ENCODE measurements at regions not wholly inside any gene's neighbourhood (a gene's known extent, or its start where the extent isn't known, plus 50 kb on each side); places are given as distances from the start of the nearest gene placed in this dataset.
"Not testable (repeated sequence)": the region's sequence is repeated elsewhere in the genome, so short reads cannot be mapped to it uniquely, and the experiment has no call there.

- Mint-ChIP-seq H3K9me3 (ENCODE audit: unreplicated experiment) (no peaks in the 10 kb centered on the region), H3K4me3 (ENCODE audit: unreplicated experiment) (no peak overlapping the region), H3K27me3 (ENCODE audit: insufficient read depth, unreplicated experiment) (no peaks in the 10 kb centered on the region), H3K4me1 (ENCODE audit: insufficient read depth, unreplicated experiment) (peaks cover 16% of the 10 kb centered on the region), H3K36me3 (ENCODE audit: insufficient read depth, unreplicated experiment) (no peaks in the 10 kb centered on the region), H3K27ac (ENCODE audit: low read depth, unreplicated experiment) (no peak overlapping the region)
- ChIA-PET POLR2A (no interaction called here), CTCF (no interaction called here)
- BruUV-seq (replicated peaks) = no TSS peak
- peak; percentile 6 for DNase-seq (ENCODE audit: unreplicated experiment)
- no peak for TF ChIP-seq CTCF (IDR thresholded peaks at IDR 0.05; ENCODE audit: unreplicated experiment)
- intact Hi-C loops (cut with micrococcal nuclease) = no loop called here
Observed at GRCh38 chr16:59459806-59460205, 725.7 kb upstream of the GOT2 start.

GRCh38 chr16:59455497-59455896, 721.4 kb upstream of the GOT2 start:
- no peak overlapping the region for H3K27ac Mint-ChIP-seq (ENCODE audit: low read depth, unreplicated experiment)
- ChIA-PET CTCF (no interaction called here), POLR2A (no interaction called here)
- intact Hi-C loops (cut with micrococcal nuclease) = no loop called here
- no peak overlapping the region for H3K4me3 Mint-ChIP-seq (ENCODE audit: unreplicated experiment)
- no peak for DNase-seq (ENCODE audit: unreplicated experiment)
- peaks cover 7% of the 10 kb centered on the region for H3K4me1 Mint-ChIP-seq (ENCODE audit: insufficient read depth, unreplicated experiment)
- TF ChIP-seq CTCF (IDR thresholded peaks at IDR 0.05; ENCODE audit: unreplicated experiment) = no peak
- no TSS peak for BruUV-seq (replicated peaks)
- H3K36me3 Mint-ChIP-seq (ENCODE audit: insufficient read depth, unreplicated experiment) = no peaks in the 10 kb centered on the region
- H3K9me3 Mint-ChIP-seq (ENCODE audit: unreplicated experiment) = peaks cover 18% of the 10 kb centered on the region
- H3K27me3 Mint-ChIP-seq (ENCODE audit: insufficient read depth, unreplicated experiment) = no peaks in the 10 kb centered on the region

GRCh38 chr16:59450513-59450912, 716.4 kb upstream of the GOT2 start:
- H3K36me3 Mint-ChIP-seq (ENCODE audit: insufficient read depth, unreplicated experiment); DNase-seq (ENCODE audit: unreplicated experiment); POLR2A ChIA-PET; H3K27me3 Mint-ChIP-seq (ENCODE audit: insufficient read depth, unreplicated experiment); H3K4me1 Mint-ChIP-seq (ENCODE audit: insufficient read depth, unreplicated experiment); BruUV-seq (replicated peaks); H3K27ac Mint-ChIP-seq (ENCODE audit: low read depth, unreplicated experiment); CTCF ChIA-PET; intact Hi-C loops (cut with micrococcal nuclease); H3K4me3 Mint-ChIP-seq (ENCODE audit: unreplicated experiment): not testable (repeated sequence)
- peaks cover 24% of the 10 kb centered on the region for H3K9me3 Mint-ChIP-seq (ENCODE audit: unreplicated experiment)

GRCh38 chr16:59440502-59440901, 706.4 kb upstream of the GOT2 start:
- no TSS peak for BruUV-seq (replicated peaks)
- Mint-ChIP-seq H3K27me3 (ENCODE audit: insufficient read depth, unreplicated experiment) (no peaks in the 10 kb centered on the region), H3K27ac (ENCODE audit: low read depth, unreplicated experiment) (no peak overlapping the region), H3K36me3 (ENCODE audit: insufficient read depth, unreplicated experiment) (no peaks in the 10 kb centered on the region), H3K4me1 (ENCODE audit: insufficient read depth, unreplicated experiment) (no peaks in the 10 kb centered on the region), H3K9me3 (ENCODE audit: unreplicated experiment) (peaks cover 6% of the 10 kb centered on the region), H3K4me3 (ENCODE audit: unreplicated experiment) (no peak overlapping the region)
- POLR2A ChIA-PET = no interaction called here
- intact Hi-C loops (cut with micrococcal nuclease) = no loop called here
- no peak for DNase-seq (ENCODE audit: unreplicated experiment)
- no peak for TF ChIP-seq CTCF (IDR thresholded peaks at IDR 0.05; ENCODE audit: unreplicated experiment)
- CTCF ChIA-PET = no interaction called here

- peaks cover 6% of the 10 kb centered on the region for H3K9me3 Mint-ChIP-seq (ENCODE audit: unreplicated experiment)
- ChIA-PET POLR2A (no interaction called here), CTCF (no interaction called here)
- TF ChIP-seq CTCF (IDR thresholded peaks at IDR 0.05; ENCODE audit: unreplicated experiment) = no peak
- H3K27ac Mint-ChIP-seq (ENCODE audit: low read depth, unreplicated experiment) = no peak overlapping the region
- DNase-seq (ENCODE audit: unreplicated experiment) = no peak
- no peaks in the 10 kb centered on the region for H3K27me3 Mint-ChIP-seq (ENCODE audit: insufficient read depth, unreplicated experiment)
- intact Hi-C loops (cut with micrococcal nuclease) = no loop called here
- no peaks in the 10 kb centered on the region for H3K4me1 Mint-ChIP-seq (ENCODE audit: insufficient read depth, unreplicated experiment)
- H3K4me3 Mint-ChIP-seq (ENCODE audit: unreplicated experiment) = no peak overlapping the region
- no peaks in the 10 kb centered on the region for H3K36me3 Mint-ChIP-seq (ENCODE audit: insufficient read depth, unreplicated experiment)
- no TSS peak for BruUV-seq (replicated peaks)
Observed at GRCh38 chr16:59432896-59433295, 698.8 kb upstream of the GOT2 start.
